Endothelial cell of umbilical vein (primary cell): ENCODE measurements at regions not wholly inside any gene's neighbourhood (a gene's known extent, or its start where the extent isn't known, plus 50 kb on each side); places are given as distances from the start of the nearest gene placed in this dataset.

Experiments used
- BruUV-seq: library from RNA; stranded (reverse); fragments of 400-500 nt; replicated peaks from 2 replicates; lab custom pipeline; 2021; lab: Mats Ljungman, UMichigan
- CTCF ChIA-PET: fragments of 300-600, 350-600 bp; sonication (Branson Sonifier 250); formaldehyde crosslinking; loops from one replicate; lab custom pipeline; 2021; ENCODE audit warnings: antibody characterized with exemption, inconsistent platforms; lab: Charles Lee
- POLR2A ChIA-PET: fragments of 300-600, 350-600 bp; sonication (Branson Sonifier 250); formaldehyde crosslinking; loops from one replicate; lab custom pipeline; 2021; ENCODE audit warnings: antibody characterized with exemption, inconsistent platforms; lab: Charles Lee
- DNase-seq: peaks from one replicate; pipeline ENCODE4 v3.0.0-alpha.2; 2011; ENCODE audit warnings: low read depth, low spot score
- FAIRE-seq: peaks from 2 replicates; lab custom pipeline; 2011; peaks lifted over from hg19 to GRCh38; lab: Jason Lieb, UNC
- H2AFZ ChIP-seq: 2 replicates; pipeline ENCODE4 v1.6.0; 2012; ENCODE audit warnings: low read depth, low read length, control low read depth, inconsistent platforms
- H3K27ac ChIP-seq: 2 replicates; pipeline ENCODE4 v1.5.1; 2011; ENCODE audit warnings: low read depth, mild to moderate bottlenecking, control low read depth, low read length, moderate library complexity; ENCODE audit not compliant: insufficient read depth
- H3K27me3 ChIP-seq, 2 experiments: 2 replicates each; pipeline versions ENCODE4 v1.6.0 to v1.6.1; 2011; ENCODE audit warnings: low read length in 2 of 2, mixed read lengths in 1 of 2; ENCODE audit not compliant: control insufficient read depth in 2 of 2, insufficient read depth in 2 of 2
- H3K36me3 ChIP-seq, 2 experiments: 2 replicates in 1 of 2; 3 replicates in 1 of 2; pipeline ENCODE4 v1.5.1; 2011; ENCODE audit warnings: low read length in 2 of 2, mild to moderate bottlenecking in 1 of 2, moderate library complexity in 1 of 2; ENCODE audit not compliant: control insufficient read depth in 2 of 2, insufficient read depth in 2 of 2; ENCODE audit errors: extremely low read depth in 1 of 2
- H3K4me1 ChIP-seq: 3 replicates; pipeline ENCODE4 v1.5.1; 2011; ENCODE audit warnings: mild to moderate bottlenecking, low read length; ENCODE audit not compliant: control insufficient read depth, insufficient read depth; ENCODE audit errors: extremely low read depth
- H3K4me2 ChIP-seq: 2 replicates; pipeline ENCODE4 v1.6.1; 2011; ENCODE audit warnings: low read length, control low read depth, mixed read lengths; ENCODE audit not compliant: insufficient read depth
- H3K4me3 ChIP-seq, 3 experiments: fragments of 200-600 bp in 1 of 3; sonication (generic), shearing (Covaris generic) in 1 of 3; replicated peaks in 1 of 3; 2 replicates each; pipeline ENCODE4 v1.5.1; 2011 to 2016; ENCODE audit warnings: control low read depth in 3 of 3, low read length in 3 of 3, mild to moderate bottlenecking in 2 of 3, inconsistent platforms in 1 of 3, low read depth in 1 of 3, moderate library complexity in 1 of 3; ENCODE audit not compliant: insufficient read depth in 1 of 3
- H3K79me2 ChIP-seq: 2 replicates; pipeline ENCODE4 v1.6.0; 2012; ENCODE audit warnings: low read length, inconsistent platforms; ENCODE audit not compliant: control insufficient read depth, insufficient read depth
- H3K9ac ChIP-seq: replicated peaks from 2 replicates; pipeline ENCODE3; 2011; ENCODE audit warnings: low read length, control low read depth; ENCODE audit not compliant: insufficient read depth; ENCODE audit errors: extremely low read depth
- H3K9me1 ChIP-seq: replicated peaks from 3 replicates; pipeline ENCODE4 v1.6.0; 2011; ENCODE audit warnings: mild to moderate bottlenecking, low read length; ENCODE audit not compliant: control insufficient read depth, insufficient read depth; ENCODE audit errors: extremely low read depth
- H3K9me3 ChIP-seq: replicated peaks from 2 replicates; pipeline ENCODE4 v1.5.1; 2012; ENCODE audit warnings: low read length, inconsistent platforms; ENCODE audit not compliant: control insufficient read depth, insufficient read depth
- H4K20me1 ChIP-seq: replicated peaks from 2 replicates; pipeline ENCODE3; 2011; ENCODE audit warnings: mild to moderate bottlenecking, low read length; ENCODE audit not compliant: control insufficient read depth, insufficient read depth; ENCODE audit errors: extremely low read depth
- CTCF ChIP-seq, 2 donors: IDR thresholded peaks; 1 replicate in 1 of 2; 2 replicates in 1 of 2; pipeline ENCODE4 v1.5.1; 2011; ENCODE audit warnings: low read length in 2 of 2, mild to moderate bottlenecking in 2 of 2, moderate library complexity in 2 of 2, control low read depth in 1 of 2, inconsistent platforms in 1 of 2, low read depth in 1 of 2; ENCODE audit not compliant: insufficient read depth in 1 of 2; ENCODE audit errors: extremely low read depth in 1 of 2
- EZH2 ChIP-seq: IDR thresholded peaks from 2 replicates; pipeline ENCODE4 v1.6.1; 2012; ENCODE audit warnings: borderline replicate concordance, low read depth, mild to moderate bottlenecking, moderate library complexity, low read length, inconsistent platforms; ENCODE audit not compliant: severe bottlenecking
- FOS ChIP-seq: IDR thresholded peaks from 2 replicates; pipeline ENCODE4 v1.6.1; 2011; ENCODE audit warnings: mild to moderate bottlenecking, low read length, moderate library complexity, borderline replicate concordance; ENCODE audit not compliant: insufficient read depth
- GATA2 ChIP-seq: IDR thresholded peaks from 2 replicates; pipeline ENCODE4 v1.7.0; 2011; ENCODE audit warnings: low read depth, mild to moderate bottlenecking, moderate library complexity, mixed read lengths, low read length; ENCODE audit not compliant: insufficient read length, insufficient read depth
- JUN ChIP-seq: IDR thresholded peaks from 2 replicates; pipeline ENCODE4 v1.6.1; 2011; ENCODE audit warnings: borderline replicate concordance, low read depth; ENCODE audit not compliant: insufficient read length, insufficient read depth
- MAX ChIP-seq: IDR thresholded peaks from 2 replicates; pipeline ENCODE4 v1.6.1; 2011; ENCODE audit not compliant: insufficient read depth, insufficient read length
- MYC ChIP-seq: IDR thresholded peaks from one replicate; pipeline ENCODE4 v1.6.1; 2011; ENCODE audit warnings: mild to moderate bottlenecking, low read depth, low read length
- POLR2A ChIP-seq: IDR thresholded peaks from 2 replicates; pipeline ENCODE4 v1.6.1; 2012; ENCODE audit warnings: low read depth, mild to moderate bottlenecking, control low read depth, low read length
- POLR2AphosphoS5 ChIP-seq: IDR thresholded peaks from 2 replicates; pipeline ENCODE4 v1.6.1; 2012; ENCODE audit warnings: low read depth, mild to moderate bottlenecking, control low read depth, low read length, moderate library complexity; ENCODE audit not compliant: insufficient read depth
- dilution Hi-C: fragments of 300-500 bp; cut with MboI; formaldehyde crosslinking; loops from one replicate; pipeline ENCODE4 v1.15.0; 2019; ENCODE audit warnings: low sequenced_read_pairs; ENCODE audit not compliant: extremely low pct_ligation_motif_present
- intact Hi-C: fragments of 100-400 bp; cut with micrococcal nuclease; formaldehyde crosslinking; loops from one replicate; pipeline ENCODE4 v1.10.0; 2022

- no peaks in the 10 kb centered on the region for H3K4me1 ChIP-seq
- no peak overlapping the region for H3K9ac ChIP-seq
- H3K27me3 ChIP-seq: no peaks in the 10 kb centered on the region
- ChIA-PET CTCF (no interaction called here), POLR2A (no interaction called here)
- H3K4me2 ChIP-seq: no peak overlapping the region
- no peaks in the 10 kb centered on the region for H3K36me3 ChIP-seq
- no TSS peak for BruUV-seq
- no peaks in the 10 kb centered on the region for H3K9me3 ChIP-seq
- no peaks in the 10 kb centered on the region for H4K20me1 ChIP-seq
- TF ChIP-seq EZH2 (no peak), MAX (no peak), MYC (no peak), FOS (peak; percentile 56), JUN (peak; percentile 63), POLR2AphosphoS5 (no peak), GATA2 (no peak), CTCF (IDR thresholded peaks at IDR 0.05; ENCODE audit: extremely low read depth in 1 of 2, insufficient read depth in 1 of 2, low read depth in 1 of 2, low read length in 2 of 2) (peak; percentile 44 to 46), POLR2A (no peak)
- no peaks in the 10 kb centered on the region for H3K9me1 ChIP-seq
- H2AFZ ChIP-seq: no peak overlapping the region
- DNase-seq (peak; percentile 71), FAIRE-seq (peak; percentile 82)
- no peak overlapping the region for H3K27ac ChIP-seq
- H3K79me2 ChIP-seq: no peaks in the 10 kb centered on the region
- intact Hi-C loops: loop anchor here (1.0 to 5.0 kb wide), 5 partner anchors 73 to 476 kb away; no protein-coding TSS in a partner anchor
- dilution Hi-C loops: no loop called here
- no peak overlapping the region for H3K4me3 ChIP-seq
Observed at GRCh38 chr1:70509996-70510876, 99.2 kb downstream of the CTH start.
